Hematopoietic multipotent progenitor cell (in vitro differentiated cells): ENCODE measurements at regions not wholly inside any gene's neighbourhood (a gene's known extent, or its start where the extent isn't known, plus 50 kb on each side); places are given as distances from the start of the nearest gene placed in this dataset.

Experiments
- DNase-seq, 3 donors: peaks; one replicate each; pipeline ENCODE4 v3.0.0-alpha.2; 2011 to 2015; ENCODE audit warnings: low read depth in 2 of 3, low spot score in 2 of 3

- DNase-seq: no peak
These were observed 173.9 kb upstream of the SLC25A13 start for GRCh38 chr7:96495751-96496216.

- no peak for DNase-seq
These were observed 164.8 kb upstream of the SLC25A13 start for GRCh38 chr7:96486681-96487080.

- DNase-seq: no peak
These were observed 162.9 kb upstream of the SLC25A13 start for GRCh38 chr7:96484845-96485244.

DNA sequence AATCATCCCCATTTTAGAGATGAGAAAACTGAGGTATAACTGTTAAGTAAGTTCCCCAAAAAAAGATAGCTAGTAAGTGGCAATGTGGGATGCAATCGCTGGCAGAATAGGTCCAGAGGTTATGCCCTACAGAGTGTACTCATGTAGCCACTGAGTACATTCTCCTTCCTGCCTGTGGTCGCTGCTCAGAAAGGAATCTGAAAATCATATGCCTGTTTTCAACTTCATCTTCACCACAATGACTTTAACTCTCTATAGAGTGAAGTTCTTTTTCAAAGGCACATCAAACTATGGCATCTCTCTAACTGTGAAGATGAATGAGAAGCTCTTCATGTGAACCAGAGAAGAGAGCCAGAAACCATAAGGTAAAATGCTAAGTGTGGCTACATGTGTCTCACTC lies 162.2 kb upstream of the SLC25A13 start:
- DNase-seq: no peak

- DNase-seq: no peak
These were observed 159.9 kb upstream of the SLC25A13 start for GRCh38 chr7:96481796-96482195.

DNA sequence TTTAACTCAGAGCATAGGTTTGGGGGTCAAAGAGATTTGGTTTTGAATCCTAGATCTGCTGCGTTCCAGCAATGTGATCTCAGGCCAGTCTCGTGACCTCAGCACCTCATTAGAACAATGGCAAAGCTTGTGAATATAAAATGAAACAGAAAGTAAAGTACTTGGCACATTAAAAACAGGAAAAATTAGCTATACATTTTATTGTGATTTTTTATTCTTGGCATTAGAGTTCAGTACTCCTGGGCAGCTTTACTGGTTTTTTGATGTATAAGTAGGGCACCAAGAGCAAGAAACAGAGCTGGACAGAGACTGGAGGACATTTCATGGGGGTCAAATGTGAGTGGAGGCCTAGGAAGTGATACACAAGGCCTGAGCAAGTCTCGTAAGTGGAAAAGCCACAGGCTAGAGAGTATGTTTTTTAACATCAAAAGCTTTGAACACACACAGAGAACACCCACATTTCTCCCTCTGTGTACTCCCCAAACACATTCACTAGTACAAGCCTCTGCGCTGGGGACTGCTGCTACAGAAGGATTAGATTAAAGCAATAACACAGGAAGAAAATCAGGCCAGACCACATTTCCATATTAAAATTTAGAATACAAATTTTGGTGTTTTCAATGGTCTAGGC lies 157.2 kb upstream of the SLC25A13 start:
- DNase-seq: no peak

- DNase-seq: no peak
These were observed 149.7 kb upstream of the SLC25A13 start for GRCh38 chr7:96471606-96472005.

- DNase-seq: no peak
These were observed 130.2 kb upstream of the SLC25A13 start for GRCh38 chr7:96452146-96452545.

GRCh38 chr7:96449094-96449493 lies 127.2 kb upstream of the SLC25A13 start:
- DNase-seq: no peak

- no peak for DNase-seq
These were observed 125.3 kb upstream of the SLC25A13 start for GRCh38 chr7:96447109-96447645.

GRCh38 chr7:96441436-96442084 lies 119.7 kb upstream of the SLC25A13 start:
- no peak for DNase-seq

- DNase-seq: no peak
These were observed 118.4 kb upstream of the SLC25A13 start for GRCh38 chr7:96440328-96440727.

- no peak for DNase-seq
These were observed 115.0 kb upstream of the SLC25A13 start for GRCh38 chr7:96436880-96437279.

- DNase-seq: no peak
These were observed 108.5 kb upstream of the SLC25A13 start for GRCh38 chr7:96430356-96430755.

DNA sequence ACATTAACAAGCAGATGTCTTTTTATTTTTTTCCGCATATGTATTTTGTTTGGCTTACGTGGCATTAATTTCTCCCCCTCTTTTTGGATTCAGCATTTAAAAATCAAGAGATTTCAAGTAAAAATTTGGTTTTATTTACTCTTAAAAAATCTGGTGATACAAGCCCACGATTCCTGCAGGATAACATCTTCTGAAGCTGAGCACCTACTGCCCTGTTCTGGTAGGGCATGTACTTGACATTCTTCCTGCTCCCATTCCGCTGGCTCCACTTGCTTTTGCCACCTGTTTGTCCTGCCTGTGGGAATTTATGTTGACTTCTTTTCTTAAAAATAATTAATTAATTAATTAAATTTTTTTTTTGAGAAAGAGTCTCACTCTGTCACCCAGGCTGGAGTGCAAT lies 105.2 kb upstream of the SLC25A13 start:
- DNase-seq: no peak

- DNase-seq: no peak
These were observed 104.8 kb upstream of the SLC25A13 start for GRCh38 chr7:96426685-96427084.

DNA sequence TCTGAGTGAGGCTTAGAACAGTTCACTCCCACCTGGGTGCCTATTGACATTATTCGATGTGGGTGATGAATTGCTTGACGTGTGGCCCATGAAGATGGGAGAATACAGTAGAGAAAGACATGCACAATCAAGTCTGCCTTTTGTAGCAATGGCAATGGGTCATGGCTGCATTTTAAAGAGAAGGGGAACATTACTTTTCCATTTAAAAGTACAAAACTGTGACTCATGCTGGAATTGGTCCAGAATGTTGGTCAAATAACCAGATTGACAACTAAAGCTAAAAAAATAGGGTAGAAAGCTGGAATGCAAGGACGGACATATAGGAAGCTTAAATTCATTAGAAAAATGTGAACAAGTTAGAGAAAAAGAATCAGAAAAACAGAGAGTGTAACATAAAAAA lies 104.1 kb upstream of the SLC25A13 start:
- no peak for DNase-seq

DNA sequence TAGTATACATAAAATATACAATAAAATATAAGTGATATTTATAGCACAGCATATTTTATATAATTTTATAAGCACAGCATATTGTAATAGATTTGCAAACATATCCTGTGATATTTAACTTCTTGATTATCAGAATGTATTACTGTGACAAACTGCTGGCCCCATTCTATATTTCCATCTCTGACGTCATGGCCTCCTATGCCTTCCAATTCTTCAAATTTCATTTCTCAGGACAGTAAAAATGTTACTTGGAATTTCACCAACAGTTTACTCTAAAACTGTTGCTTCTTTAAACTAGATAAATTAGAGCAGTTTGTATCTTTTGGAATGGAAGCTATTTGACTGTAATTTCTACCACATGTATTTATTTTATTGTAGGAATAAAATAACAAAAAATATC lies 102.5 kb upstream of the SLC25A13 start:
- no peak for DNase-seq

DNA sequence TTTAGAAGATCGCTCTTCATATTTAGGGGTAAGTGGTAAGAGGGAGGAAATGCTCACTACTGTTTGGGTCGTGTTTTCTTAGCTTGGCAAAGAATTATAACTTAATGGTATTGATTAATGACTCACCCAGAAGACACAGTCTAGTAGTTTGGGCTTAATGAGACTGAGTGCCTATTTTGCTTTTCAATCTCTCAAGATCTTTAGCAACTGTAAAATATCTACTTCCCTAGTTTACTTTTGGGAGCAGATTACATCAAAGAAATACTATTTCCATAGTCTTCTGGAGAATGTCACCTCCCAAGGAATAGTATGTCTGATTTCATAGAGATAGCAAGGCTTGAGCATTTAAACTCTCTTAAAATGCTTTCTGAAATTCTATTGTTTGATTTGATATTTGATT lies 100.5 kb upstream of the SLC25A13 start:
- DNase-seq: no peak

- DNase-seq: no peak
These were observed 96.7 kb upstream of the SLC25A13 start for GRCh38 chr7:96418581-96418980.

- no peak for DNase-seq
These were observed 95.9 kb upstream of the SLC25A13 start for GRCh38 chr7:96417784-96418183.

DNA sequence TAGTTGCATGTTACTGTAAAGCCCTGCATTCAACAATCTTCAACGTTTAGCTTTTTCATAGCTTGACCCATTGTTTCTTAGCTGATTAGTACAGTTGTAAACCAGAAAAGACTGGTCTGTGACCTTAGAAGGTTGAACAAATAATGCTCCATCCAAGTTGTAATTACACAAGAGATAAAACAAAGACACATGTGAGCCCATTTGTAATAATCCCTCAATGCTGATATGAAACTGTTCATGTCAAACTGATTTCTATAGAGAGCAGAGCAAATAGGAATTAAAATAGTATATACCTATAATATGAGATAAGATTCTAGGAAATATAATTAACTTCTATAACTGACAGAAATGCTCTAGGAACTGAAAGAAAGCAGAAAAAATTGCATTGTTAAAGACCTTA lies 94.7 kb upstream of the SLC25A13 start:
- no peak for DNase-seq
